Sigmoid colon (tissue), 4 donors: ENCODE measurements at regions not wholly inside any gene's neighbourhood (a gene's known extent, or its start where the extent isn't known, plus 50 kb on each side); places are given as distances from the start of the nearest gene placed in this dataset.

ENCODE experiments used
- CTCF ChIP-seq, 4 experiments: fragments of 450-650 bp in 3 of 4; fragments of 200-600 bp in 1 of 4; IDR thresholded peaks; one replicate each; pipeline ENCODE4 v1.5.1; 2016 to 2019; ENCODE audit warnings: antibody characterized with exemption in 4 of 4, mild to moderate bottlenecking in 3 of 4, moderate library complexity in 2 of 4
- POLR2A ChIP-seq, 2 donors: fragments of 450-650 bp; IDR thresholded peaks; one replicate each; pipeline ENCODE4 v1.6.1; 2016; ENCODE audit warnings: antibody characterized with exemption in 2 of 2, mild to moderate bottlenecking in 2 of 2, moderate library complexity in 2 of 2
- POLR2AphosphoS5 ChIP-seq, 4 donors: sonication (generic); formaldehyde crosslinking; IDR thresholded peaks; one replicate each; pipeline ENCODE4 v1.6.1; 2017; ENCODE audit warnings: antibody characterized with exemption in 4 of 4

- no peak for TF ChIP-seq CTCF (IDR thresholded peaks at IDR 0.05)
- no peak for TF ChIP-seq POLR2AphosphoS5 (IDR thresholded peaks at IDR 0.05)
- TF ChIP-seq POLR2A (IDR thresholded peaks at IDR 0.05): no peak
Measured at GRCh38 chr3:13174011-13174802, 101.0 kb upstream of the IQSEC1 start.
